Neural progenitor cell (in vitro differentiated cells): ENCODE measurements at regions not wholly inside any gene's neighbourhood (a gene's known extent, or its start where the extent isn't known, plus 50 kb on each side); places are given as distances from the start of the nearest gene placed in this dataset.

ENCODE experiments used
- DNase-seq: peaks from one replicate; pipeline ENCODE4 v3.0.0-alpha.2; 2016; ENCODE audit warnings: low spot score
- H2AFZ ChIP-seq: fragments of 200-600 bp; sonication (generic); replicated peaks from 2 replicates; pipeline ENCODE4 v1.6.1; 2016; ENCODE audit warnings: antibody characterized with exemption
- H3F3A ChIP-seq: fragments of 200-600 bp; sonication (generic); 2 replicates; pipeline ENCODE4 v1.6.1; 2016; ENCODE audit warnings: antibody characterized with exemption, low read depth
- H3K27ac ChIP-seq: fragments of 200-600 bp; sonication (generic); 2 replicates; pipeline ENCODE4 v1.5.1; 2016; ENCODE audit warnings: mild to moderate bottlenecking
- H3K27me3 ChIP-seq: fragments of 200-600 bp; sonication (generic); 2 replicates; pipeline ENCODE4 v1.6.1; 2016; ENCODE audit warnings: mild to moderate bottlenecking, moderate library complexity
- H3K36me3 ChIP-seq: fragments of 200-600 bp; sonication (generic); 2 replicates; pipeline ENCODE4 v1.5.1; 2016
- H3K4me1 ChIP-seq: fragments of 200-600 bp; sonication (generic); 2 replicates; pipeline ENCODE4 v1.6.1; 2016; ENCODE audit warnings: mixed run types
- H3K4me2 ChIP-seq: fragments of 200-600 bp; sonication (generic); 2 replicates; pipeline ENCODE4 v1.6.1; 2016
- H3K4me3 ChIP-seq: fragments of 200-600 bp; sonication (generic); 2 replicates; pipeline ENCODE4 v1.5.1; 2016
- H3K79me2 ChIP-seq: fragments of 200-600 bp; sonication (generic); 2 replicates; pipeline ENCODE4 v1.6.1; 2016; ENCODE audit warnings: low read depth
- H3K9ac ChIP-seq: fragments of 200-600 bp; sonication (generic); 2 replicates; pipeline ENCODE4 v1.6.1; 2016
- H3K9me3 ChIP-seq: fragments of 200-600 bp; sonication (generic); 2 replicates; pipeline ENCODE4 v1.5.1; 2016; ENCODE audit warnings: low read depth
- H4K20me1 ChIP-seq: fragments of 200-600 bp; sonication (generic); 2 replicates; pipeline ENCODE4 v1.6.1; 2016; ENCODE audit warnings: low read depth
- H3K27ac Mint-ChIP-seq: 3 replicates; pipeline ENCODE4 v1.8.0; 2021; ENCODE audit warnings: mixed read lengths
- H3K27me3 Mint-ChIP-seq: 2 replicates; pipeline ENCODE4 v1.8.0; 2022; ENCODE audit warnings: low read depth, mild to moderate bottlenecking, inconsistent platforms, moderate library complexity, mixed read lengths; ENCODE audit not compliant: insufficient read depth
- H3K36me3 Mint-ChIP-seq: 3 replicates; pipeline ENCODE4 v1.8.0; 2021; ENCODE audit warnings: mixed read lengths
- H3K4me1 Mint-ChIP-seq: 3 replicates; pipeline ENCODE4 v1.8.0; 2021; ENCODE audit warnings: mixed read lengths
- H3K4me3 Mint-ChIP-seq: 3 replicates; pipeline ENCODE4 v1.8.0; 2021; ENCODE audit warnings: mild to moderate bottlenecking, moderate library complexity, mixed read lengths
- H3K9me3 Mint-ChIP-seq: 3 replicates; pipeline ENCODE4 v1.8.0; 2020; ENCODE audit warnings: mixed read lengths
- CTCF ChIP-seq: fragments of 200-600 bp; sonication (generic); IDR thresholded peaks from 2 replicates; pipeline ENCODE4 v1.5.1; 2017; ENCODE audit warnings: antibody characterized with exemption, mild to moderate bottlenecking
- EZH2 ChIP-seq: fragments of 200-600 bp; sonication (generic); IDR thresholded peaks from 2 replicates; pipeline ENCODE4 v1.6.1; 2017; ENCODE audit warnings: antibody characterized with exemption, mild to moderate bottlenecking, moderate library complexity
- EZH2phosphoT487 ChIP-seq: fragments of 200-600 bp; sonication (generic); IDR thresholded peaks from 2 replicates; pipeline ENCODE4 v1.6.1; 2017; ENCODE audit warnings: antibody characterized with exemption

DNA sequence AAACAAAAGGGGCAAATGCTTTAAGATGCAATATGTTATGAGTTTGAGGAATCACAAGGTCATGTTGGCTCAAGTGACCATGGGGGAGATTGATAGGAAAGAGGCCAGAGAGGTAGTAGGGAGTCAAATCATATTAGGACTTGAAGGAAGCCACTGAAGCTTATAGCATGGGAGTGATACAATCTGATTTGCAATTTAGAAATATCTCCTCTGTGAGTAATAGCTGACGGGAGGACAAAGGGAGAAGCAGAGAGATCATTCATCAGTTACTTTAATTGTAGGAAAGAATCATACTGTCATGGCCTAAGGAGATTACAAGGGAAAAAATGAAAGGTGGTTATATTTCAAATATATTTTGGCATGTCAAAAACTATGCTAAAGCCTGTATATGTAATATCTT is 793.6 kb upstream of the RAG2 start:
- Mint-ChIP-seq H3K4me3 (no peak overlapping the region), H3K27ac (no peak overlapping the region), H3K9me3 (peaks cover 18% of the 10 kb centered on the region), H3K27me3 (no peaks in the 10 kb centered on the region), H3K4me1 (no peaks in the 10 kb centered on the region), H3K36me3 (no peaks in the 10 kb centered on the region)
- no peak for DNase-seq
- Histone ChIP-seq H3F3A (no peaks in the 10 kb centered on the region), H3K4me3 (no peak overlapping the region), H3K27me3 (no peaks in the 10 kb centered on the region), H3K4me1 (no peaks in the 10 kb centered on the region), H3K79me2 (no peaks in the 10 kb centered on the region), H2AFZ (no peak overlapping the region), H3K36me3 (peaks cover 3% of the 10 kb centered on the region), H3K9me3 (peaks cover 23% of the 10 kb centered on the region), H3K4me2 (no peak overlapping the region), H3K27ac (no peak overlapping the region), H3K9ac (no peak overlapping the region), H4K20me1 (no peaks in the 10 kb centered on the region)
- TF ChIP-seq EZH2 = no peak
- no peak for TF ChIP-seq EZH2phosphoT487

DNA sequence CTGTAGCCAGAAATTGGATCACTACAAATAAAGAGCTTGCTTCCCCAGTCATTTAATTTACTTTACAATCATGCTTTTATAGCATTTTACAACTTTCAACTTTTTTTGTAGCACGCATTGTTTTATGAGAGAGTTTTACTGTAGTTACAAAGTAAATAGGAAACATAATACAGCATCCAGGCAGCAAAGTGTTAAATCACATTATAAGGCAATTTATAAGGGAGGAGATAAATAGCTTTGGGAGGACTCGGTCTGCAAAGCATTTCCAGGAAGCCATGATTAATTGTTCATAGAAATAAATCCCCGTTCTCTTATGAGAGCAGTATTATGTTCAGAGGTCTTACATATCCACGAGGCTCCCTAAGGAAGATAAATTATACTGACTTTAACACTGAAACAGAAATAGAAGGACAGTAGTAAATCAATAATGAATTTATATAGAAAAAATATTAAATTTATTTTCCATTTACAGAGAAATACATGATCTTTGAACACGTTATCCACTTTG is 792.6 kb upstream of the RAG2 start:
- Histone ChIP-seq H3K4me2 (no peak overlapping the region), H3K27ac (no peak overlapping the region), H3K9ac (no peak overlapping the region), H3K9me3 (peaks cover 23% of the 10 kb centered on the region), H4K20me1 (no peaks in the 10 kb centered on the region), H2AFZ (no peak overlapping the region), H3K79me2 (no peaks in the 10 kb centered on the region), H3K27me3 (no peaks in the 10 kb centered on the region), H3K4me3 (no peak overlapping the region), H3F3A (no peaks in the 10 kb centered on the region), H3K4me1 (no peaks in the 10 kb centered on the region), H3K36me3 (peaks cover 3% of the 10 kb centered on the region)
- no peak for TF ChIP-seq EZH2
- no peak for TF ChIP-seq CTCF
- TF ChIP-seq EZH2phosphoT487 = no peak
- Mint-ChIP-seq H3K27me3 (no peaks in the 10 kb centered on the region), H3K4me1 (no peaks in the 10 kb centered on the region), H3K9me3 (peaks cover 17% of the 10 kb centered on the region), H3K36me3 (no peaks in the 10 kb centered on the region), H3K4me3 (no peak overlapping the region), H3K27ac (no peak overlapping the region)
- no peak for DNase-seq

- no peaks in the 10 kb centered on the region for H3K4me1 Mint-ChIP-seq
- no peak for DNase-seq
- Histone ChIP-seq H3K4me2 (no peak overlapping the region), H3K9me3 (no peaks in the 10 kb centered on the region), H3K36me3 (no peaks in the 10 kb centered on the region), H3K4me1 (no peaks in the 10 kb centered on the region), H4K20me1 (no peaks in the 10 kb centered on the region), H3K27ac (no peak overlapping the region), H3K4me3 (no peak overlapping the region), H3K79me2 (no peaks in the 10 kb centered on the region), H3K27me3 (no peaks in the 10 kb centered on the region), H2AFZ (no peak overlapping the region), H3K9ac (no peak overlapping the region), H3F3A (no peaks in the 10 kb centered on the region)
- TF ChIP-seq EZH2 (no peak), CTCF (no peak), EZH2phosphoT487 (no peak)
- H3K27ac Mint-ChIP-seq = no peak overlapping the region
- H3K4me3 Mint-ChIP-seq = no peak overlapping the region
- peaks cover 2% of the 10 kb centered on the region for H3K27me3 Mint-ChIP-seq
- H3K36me3 Mint-ChIP-seq = no peaks in the 10 kb centered on the region
- peaks cover 7% of the 10 kb centered on the region for H3K9me3 Mint-ChIP-seq
Measured at GRCh38 chr11:37378958-37379357, 780.9 kb upstream of the RAG2 start.

DNA sequence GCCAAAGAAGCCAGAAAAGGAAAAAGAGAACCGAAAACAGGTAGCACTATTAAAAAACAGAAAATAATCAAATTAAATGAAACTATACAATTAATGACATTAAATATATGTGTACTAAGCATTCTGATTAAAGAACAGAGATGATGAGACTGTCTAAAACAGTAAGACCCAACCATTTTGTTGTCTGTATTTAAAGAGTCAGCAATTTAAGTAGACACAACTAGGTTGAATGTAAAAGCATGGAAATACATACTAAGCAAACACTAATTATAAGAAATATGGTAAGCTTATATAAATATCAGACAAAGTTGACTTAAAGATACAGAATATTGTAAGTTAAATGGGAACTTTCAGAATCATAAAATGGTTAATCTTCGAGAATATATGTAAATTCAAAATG is 774.6 kb upstream of the RAG2 start:
- Mint-ChIP-seq H3K36me3 (no peaks in the 10 kb centered on the region), H3K4me3 (no peak overlapping the region), H3K9me3 (peaks cover 2% of the 10 kb centered on the region), H3K27me3 (no peaks in the 10 kb centered on the region), H3K4me1 (no peaks in the 10 kb centered on the region), H3K27ac (no peak overlapping the region)
- Histone ChIP-seq H3K9ac (no peak overlapping the region), H2AFZ (no peak overlapping the region), H3K4me1 (no peaks in the 10 kb centered on the region), H3F3A (no peaks in the 10 kb centered on the region), H3K79me2 (no peaks in the 10 kb centered on the region), H3K27ac (no peak overlapping the region), H3K27me3 (no peaks in the 10 kb centered on the region), H4K20me1 (no peaks in the 10 kb centered on the region), H3K9me3 (no peaks in the 10 kb centered on the region), H3K4me2 (no peak overlapping the region), H3K4me3 (no peak overlapping the region), H3K36me3 (no peaks in the 10 kb centered on the region)
- no peak for DNase-seq
- TF ChIP-seq EZH2phosphoT487 (no peak), EZH2 (no peak)
